ENCODE measurements at regions not wholly inside any gene's neighbourhood (a gene's known extent, or its start where the extent isn't known, plus 50 kb on each side); places are given as distances from the start of the nearest gene placed in this dataset.

GRCh38 chr17:34155947-34156346, 99.1 kb upstream of the CCL2 start:
- TF ChIP-seq SUZ12 (IDR thresholded peaks at IDR 0.05; ENCODE audit: extremely low read depth, insufficient read depth, insufficient read length) (no peak), YY1 (IDR thresholded peaks at IDR 0.05; ENCODE audit: insufficient read depth, insufficient read length) (no peak)
